ENCODE measurements at regions not wholly inside any gene's neighbourhood (a gene's known extent, or its start where the extent isn't known, plus 50 kb on each side); places are given as distances from the start of the nearest gene placed in this dataset.

DNA sequence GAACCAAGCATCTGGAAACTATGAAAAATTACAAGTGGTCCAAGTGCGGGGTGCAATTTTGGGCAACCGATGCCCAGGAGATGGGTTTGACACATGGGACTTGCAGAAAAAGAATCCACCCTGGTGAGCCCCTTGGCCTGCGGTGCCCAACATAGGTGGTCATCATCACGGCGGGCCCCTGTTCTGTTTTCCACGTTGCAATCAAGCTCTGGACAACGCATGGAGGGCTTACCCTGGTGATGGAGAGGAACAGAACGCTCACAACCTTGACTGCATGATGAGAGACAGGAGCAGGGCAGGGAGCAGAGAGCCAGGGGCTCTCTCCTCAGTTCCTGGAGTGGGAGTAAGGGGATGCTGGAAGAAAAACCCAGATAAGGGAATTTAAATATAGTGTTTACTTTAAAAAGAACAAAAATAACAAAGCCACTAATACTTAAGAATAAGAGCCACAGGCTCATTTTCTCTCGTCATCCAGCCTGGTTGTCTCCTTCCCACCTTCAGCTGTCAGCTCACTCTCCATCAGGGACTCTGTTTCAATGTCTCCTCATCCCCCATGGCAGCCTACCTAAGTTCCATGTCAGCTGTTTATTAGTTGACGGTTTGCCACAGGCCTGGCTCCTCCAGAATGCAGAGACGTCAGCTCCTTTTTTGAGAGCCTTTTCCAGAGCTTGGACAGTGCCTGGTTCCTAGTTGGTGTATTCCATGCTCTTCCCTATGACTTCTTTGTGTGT lies 172.1 kb downstream of the GADD45G start:
- no peak for DNase-seq

DNA sequence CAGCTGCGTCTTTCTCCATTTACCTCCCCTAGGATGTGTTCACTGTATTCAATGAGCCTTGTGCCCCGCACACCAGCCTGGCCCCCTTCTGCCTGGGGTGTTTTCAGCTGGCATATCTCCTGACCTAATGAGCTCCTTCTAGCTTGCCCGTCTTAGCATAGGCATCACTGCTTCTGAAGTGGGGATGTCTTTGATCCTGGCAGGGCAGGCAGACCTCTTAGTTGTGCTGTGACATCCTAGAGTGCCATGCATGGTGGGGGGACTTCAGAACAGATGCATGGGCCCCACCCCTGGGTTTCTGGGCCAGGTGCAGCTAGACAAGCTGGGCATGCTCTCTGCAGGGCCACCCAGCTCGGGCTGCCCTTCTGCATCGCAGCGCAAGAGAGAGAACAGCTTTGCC lies 172.7 kb downstream of the GADD45G start:
- no peak for DNase-seq

DNA sequence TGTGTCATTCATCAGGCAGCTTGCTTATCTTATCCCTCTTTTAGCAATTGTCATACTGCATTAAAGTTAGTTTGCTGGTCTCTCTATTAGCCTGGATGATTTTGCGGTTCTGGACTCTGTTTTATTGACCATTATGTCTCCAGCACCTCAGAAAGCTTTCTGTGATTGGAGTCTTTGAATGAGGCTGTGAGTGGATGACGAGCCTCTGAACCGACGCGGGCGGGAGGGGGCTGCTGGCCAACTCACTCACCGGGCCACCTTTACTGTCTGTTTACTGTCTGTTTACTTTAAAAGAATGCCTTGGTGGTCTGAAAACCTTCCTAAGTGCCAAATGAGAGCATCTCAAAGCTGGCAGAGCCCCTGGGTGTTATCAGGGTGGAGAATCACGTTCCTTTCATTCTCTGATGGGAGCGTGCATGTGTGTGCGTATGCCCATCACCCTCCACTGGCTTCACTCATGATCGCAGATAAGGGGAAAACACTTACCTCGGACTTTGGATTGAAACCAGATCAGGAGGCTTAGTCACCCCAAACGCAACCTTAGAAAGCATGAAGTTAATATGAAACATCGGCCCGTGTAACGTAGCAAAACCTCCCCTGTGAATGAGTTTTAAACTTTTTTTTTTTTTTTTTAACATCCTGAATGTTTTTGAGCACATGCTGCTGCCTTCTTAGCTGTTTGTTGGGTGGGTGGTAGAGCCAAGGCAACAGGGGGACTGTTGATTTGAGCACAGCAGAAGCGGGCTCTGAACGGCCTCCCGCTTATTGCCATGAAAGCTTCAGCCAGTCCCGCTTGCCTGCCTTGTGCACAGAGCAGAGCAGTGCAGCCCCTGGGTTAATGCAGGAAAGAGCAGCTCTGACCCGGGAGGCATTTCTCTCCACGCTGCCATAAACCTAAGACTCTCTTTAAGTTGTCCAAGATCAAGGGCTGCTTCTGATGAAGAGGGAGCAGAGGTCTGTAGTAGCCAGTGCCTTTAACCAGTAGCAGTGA lies 173.6 kb downstream of the GADD45G start:
- no peak for DNase-seq

DNA sequence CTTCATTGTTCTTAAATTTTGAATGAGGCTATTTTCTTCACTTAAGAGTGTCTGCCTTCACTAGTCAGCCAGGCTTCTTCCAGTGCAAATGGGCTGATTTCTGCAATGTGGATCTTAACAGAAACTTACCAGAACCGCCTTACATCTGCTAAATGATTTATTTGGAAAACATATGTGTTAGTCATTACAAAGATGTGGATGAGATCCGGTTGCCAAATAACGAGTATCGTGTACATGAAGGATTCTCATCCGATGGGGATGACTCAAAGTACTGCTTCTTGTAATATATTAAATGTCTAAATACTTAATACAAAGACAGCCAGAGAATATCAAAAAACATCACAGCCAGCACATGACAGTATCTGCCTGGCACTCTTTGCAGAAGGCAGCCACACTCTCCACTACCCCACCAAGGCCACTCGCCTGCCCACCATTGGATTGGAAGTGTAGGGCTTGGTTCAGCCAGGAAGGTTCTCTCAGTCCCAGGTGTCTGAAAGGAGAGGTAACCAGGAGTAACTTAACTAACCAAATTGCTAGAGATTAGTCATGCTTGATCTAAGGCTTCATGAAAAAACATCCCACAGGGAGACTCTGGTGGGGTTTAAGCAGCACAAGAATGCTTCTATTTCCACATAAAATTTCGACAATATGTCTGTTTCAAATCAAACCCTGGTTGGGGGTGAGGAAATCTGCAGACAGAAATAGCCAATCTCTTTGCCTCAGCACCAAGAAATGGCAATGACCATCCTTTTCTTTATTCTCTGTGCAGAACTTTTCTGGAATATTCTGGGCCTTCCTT lies 174.8 kb downstream of the GADD45G start:
- no peak for DNase-seq

DNA sequence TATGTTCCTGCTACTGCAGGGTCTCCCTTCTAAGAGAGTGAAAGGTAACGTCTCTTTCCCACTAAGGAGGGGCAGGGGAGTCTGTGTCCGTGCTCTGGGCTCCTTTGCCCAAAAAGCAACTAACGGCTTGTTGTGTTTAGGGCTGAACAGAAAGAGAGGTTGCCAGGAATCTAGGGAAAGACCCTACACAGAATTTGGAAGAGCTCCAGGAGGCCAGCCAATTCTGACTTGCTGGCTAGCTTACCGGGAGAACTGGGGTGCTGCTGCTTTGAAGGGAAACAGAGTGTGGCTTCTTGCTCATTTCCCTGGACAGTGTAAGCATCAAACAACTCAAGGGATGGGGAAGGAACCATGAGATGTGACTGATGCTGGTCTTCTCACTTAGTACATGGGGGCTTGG lies 176.1 kb downstream of the GADD45G start:
- DNase-seq: no peak

DNA sequence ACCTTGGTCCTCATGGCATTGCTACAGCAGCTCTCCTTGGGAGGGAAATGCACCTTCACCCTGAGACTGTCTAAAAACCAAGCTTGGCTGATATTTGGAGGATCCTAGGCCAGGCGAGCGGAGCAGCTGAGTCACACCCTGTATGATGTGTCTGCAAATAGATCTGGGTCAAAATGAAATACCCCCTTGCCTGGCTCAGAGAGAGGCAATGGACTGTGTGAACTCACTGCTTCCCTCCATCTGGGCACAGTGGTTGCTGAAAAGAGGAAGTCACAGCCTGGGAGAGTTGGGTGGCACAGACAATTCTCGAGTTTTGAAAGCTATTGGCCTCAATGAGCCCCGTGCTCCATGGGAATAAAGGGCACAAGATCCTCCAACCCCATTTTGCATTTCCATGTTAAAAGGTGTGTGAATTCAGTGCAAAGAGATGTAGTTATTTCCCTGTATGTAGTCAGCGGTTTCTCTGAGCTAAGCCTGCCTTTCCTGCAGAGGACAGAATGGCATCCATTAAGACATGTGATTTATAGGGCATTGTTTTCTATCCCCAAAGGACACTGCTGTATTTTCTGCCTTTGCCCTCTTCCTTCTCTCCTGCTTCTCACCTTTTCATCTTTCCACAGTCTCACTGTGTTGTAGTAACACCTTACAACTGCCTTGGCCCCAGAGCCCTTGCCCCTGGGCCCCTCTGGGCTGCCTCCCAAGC lies 177.2 kb downstream of the GADD45G start:
- no peak for DNase-seq

DNA sequence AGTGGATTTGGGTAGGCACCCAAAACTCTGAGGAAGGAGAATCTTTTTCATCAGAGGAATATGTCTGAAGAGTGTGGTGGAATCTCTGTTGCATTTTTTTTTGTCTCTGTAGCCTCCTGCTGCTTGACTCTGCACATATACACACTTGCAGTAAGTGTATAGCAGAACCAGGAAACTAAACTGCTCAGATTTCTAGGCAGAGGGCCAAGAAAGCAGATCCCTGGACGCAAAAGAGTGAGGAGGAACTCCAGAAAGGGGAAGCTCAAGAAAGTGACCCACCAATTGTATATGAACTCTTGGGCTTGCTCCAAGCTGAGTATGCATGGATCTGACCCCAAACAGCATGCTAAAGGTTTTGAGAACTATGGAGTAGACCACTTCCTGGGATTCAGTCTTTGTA lies 181.8 kb downstream of the GADD45G start:
- DNase-seq: no peak

DNA sequence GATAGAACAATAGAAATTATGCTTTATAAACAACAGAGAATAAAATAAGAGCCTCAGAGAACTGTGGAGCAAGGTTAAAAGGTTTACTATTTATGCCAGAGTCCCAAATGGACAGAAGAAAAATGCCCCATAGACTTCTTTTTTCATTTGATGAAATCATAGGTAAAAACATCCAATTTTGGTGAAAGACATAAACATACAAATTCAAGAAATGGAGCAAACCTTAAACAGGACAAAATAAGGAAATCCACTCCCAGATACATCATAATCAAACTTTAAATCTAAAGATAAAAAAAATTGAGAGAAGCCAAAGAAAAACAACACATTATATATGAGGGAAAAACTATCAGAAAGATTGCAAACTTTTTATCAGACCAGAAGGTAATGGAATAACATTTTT lies 182.8 kb downstream of the GADD45G start:
- no peak for DNase-seq

DNA sequence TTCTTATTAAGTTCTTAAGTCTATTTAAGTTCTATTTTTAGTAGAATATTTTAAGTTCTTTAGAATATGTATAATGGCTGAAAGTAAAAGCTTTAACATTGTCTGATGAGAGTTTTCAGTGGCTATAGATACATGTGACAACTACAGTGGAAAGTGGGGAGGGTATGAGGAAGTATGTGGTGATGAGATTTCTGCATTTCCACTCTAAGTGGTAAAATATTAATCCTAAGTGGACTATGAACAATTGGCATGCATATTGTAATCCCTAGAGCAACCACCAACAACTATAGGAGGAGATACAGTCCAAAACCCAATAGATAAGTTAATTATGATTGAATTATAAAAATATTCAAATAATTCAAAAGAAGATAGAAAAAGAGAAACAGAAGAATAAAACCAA lies 183.6 kb downstream of the GADD45G start:
- no peak for DNase-seq

DNA sequence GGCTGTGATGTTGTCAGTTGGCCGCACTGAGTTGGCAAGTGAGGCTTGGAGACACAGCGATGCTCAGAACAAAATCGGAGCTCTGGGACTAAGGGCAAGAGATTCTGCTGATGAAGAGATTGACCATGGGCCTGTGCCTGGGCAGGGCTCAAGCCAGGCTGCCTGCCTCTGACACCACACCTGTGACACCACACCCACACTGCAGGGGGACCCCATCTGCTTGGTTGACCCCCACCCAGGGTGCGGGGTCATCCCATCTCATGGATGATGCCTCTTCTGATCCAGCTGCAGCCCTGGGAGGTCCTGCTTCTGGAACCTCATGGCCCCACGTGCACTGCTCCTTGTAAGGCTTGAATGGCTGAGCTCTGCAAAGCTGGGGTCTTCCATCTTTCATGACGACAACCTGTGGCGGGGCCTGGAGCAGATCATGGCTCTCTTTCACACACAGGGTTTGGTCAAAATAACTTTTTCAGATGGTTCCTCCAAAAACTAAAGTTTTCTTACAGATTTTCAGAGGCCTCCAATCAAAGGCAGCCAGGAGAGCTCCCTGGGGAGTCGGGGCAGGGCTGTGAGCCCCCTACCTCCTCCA lies 185.2 kb downstream of the GADD45G start:
- DNase-seq: no peak

DNA sequence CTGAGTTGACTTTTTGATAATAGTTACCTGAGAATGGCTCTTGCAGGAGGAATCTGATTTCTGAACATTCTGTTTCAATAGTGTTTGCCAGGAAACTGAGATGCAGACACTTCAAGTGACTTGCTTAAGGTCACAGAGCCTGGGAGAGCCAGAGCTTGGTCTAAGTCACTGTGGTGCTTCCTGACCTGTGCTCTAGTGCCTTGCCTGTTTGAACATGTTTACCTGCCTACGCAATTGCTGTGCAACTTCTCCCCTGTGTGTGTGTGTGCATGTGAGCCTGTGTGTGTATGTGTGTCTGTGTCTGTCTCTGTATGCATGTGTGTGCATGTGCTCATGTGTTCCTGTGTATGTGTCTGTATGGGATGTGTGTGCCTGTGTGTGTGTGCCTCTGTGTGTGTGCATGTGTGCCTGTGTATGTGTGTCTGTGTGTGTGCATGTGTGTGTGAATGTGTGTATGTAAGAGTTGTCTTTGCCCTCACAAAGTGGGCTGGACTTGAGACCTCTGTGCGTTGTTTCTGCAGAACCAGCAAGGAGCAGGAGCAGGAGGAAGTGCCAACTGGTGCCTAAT lies 185.8 kb downstream of the GADD45G start:
- peak; percentile 35 for DNase-seq

DNA sequence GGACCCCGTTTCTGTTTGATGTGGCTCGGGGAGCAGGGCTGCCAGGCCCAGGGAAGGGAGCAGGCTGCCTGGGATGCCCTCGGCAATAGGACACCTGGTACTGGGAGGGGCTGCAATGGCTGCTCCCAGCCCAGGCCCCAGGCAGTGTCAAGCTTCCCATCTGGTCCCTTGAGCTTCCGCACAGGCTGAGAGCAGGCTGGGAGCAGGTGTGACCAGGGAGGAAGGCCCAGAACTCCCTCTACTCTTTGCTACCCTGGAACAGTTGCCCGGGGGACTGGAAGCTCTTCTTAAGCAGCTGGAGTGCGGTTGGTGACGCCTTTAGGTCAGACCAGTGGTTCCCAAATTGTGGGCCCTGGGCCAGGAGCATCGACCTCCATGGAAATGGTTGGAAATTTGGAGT lies 186.9 kb downstream of the GADD45G start:
- DNase-seq: peak; percentile 57

DNA sequence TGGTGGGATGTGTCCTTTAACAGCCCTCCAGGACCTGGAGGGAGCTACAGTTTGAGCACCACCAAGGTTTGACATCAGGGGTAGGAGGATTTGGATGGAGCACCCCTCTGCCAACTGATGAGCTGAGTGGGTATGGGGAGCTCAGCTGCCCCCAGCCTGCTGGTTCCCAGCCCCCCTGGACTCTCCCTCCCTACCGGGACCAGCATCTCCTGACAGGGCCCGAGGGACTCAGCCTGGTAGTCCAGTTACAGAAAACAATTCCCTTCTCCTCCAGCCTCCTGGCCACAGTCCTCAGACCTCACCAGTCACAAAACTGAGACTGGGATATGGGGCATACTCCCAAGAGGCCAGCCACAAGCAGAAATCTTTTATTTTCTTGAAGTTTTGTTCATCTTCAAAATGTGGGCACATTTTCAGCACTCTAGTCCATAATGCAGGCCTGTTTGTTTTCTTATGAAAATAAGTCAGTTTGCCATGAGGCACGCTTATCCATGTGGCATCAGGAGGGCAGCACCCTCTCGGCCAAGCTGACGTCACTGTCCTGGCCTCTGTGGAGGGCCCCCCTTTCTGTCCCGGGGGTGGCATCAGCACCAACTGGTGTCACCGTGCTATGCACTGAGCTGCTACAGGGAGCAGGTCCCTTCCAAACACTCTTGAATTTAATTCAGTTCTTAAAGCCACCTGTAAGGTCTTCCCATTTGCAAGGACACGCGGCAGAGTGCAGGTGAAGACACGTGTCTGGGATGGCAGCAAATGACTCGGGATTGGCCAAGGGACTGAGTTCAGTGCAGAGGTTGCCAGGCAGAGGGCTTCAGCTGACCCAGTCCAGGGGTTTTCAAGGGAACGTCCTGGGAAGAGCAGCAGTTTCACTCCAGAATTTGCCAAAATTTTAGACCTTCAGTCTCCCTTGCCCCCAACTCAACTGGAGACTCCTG lies 187.6 kb downstream of the GADD45G start:
- no peak for DNase-seq

DNA sequence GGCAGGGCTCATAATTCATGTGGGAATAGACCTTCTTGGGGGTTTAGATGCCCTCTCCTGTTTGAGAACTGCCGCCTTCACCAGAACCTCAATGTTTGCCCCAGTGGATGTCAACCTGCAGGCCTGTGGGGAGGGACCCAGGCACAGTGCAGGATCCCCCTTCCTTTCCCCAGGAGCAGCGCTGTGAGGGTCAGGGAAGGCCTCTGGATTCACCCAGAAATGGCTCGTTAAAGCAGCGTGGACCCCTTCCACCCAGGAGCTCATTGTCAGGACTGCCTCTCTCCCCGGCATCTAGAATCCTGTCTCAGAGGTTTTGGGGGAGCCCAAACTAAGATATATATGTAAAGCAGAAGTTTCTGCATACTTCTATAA lies 188.3 kb downstream of the GADD45G start:
- no peak for DNase-seq

DNA sequence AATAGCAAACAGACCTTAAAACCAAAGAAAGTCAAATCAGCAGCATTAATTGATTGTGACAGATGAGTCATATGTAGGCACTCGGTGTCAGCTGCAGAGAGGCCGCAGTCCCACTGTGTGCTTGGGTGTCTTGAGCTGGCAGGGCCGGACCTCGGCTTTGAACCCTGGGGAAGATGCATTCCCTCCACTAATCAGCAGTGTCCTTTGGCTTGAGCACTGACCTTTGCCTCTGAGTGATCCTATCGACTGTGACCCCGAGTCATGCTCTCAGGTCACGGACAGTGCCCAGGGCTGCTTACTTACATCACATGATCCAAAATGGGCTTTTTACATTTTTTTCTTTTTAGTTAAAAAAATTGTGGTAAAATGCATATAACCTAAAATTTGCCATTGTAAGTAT lies 188.7 kb downstream of the GADD45G start:
- DNase-seq: no peak

DNA sequence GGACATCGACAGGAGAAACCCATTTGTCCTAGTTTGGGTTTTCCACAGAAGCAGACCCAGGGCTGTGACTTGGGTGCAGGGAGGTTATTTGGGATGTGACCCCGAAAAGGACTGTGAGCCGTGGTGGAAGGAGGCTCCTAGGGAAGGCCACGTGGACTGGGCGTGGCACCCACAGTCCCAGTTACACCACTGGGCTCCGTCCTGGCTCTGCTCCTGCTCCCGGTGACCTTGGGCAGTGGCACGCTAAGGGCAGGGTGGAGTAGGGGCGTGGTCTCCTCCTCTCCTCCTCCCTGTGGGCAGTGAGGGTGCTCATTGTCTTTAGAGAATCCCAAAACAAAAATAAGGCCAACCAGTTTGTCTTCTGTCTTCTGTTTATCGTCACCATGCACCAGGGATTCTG lies 190.1 kb downstream of the GADD45G start:
- no peak for DNase-seq

DNA sequence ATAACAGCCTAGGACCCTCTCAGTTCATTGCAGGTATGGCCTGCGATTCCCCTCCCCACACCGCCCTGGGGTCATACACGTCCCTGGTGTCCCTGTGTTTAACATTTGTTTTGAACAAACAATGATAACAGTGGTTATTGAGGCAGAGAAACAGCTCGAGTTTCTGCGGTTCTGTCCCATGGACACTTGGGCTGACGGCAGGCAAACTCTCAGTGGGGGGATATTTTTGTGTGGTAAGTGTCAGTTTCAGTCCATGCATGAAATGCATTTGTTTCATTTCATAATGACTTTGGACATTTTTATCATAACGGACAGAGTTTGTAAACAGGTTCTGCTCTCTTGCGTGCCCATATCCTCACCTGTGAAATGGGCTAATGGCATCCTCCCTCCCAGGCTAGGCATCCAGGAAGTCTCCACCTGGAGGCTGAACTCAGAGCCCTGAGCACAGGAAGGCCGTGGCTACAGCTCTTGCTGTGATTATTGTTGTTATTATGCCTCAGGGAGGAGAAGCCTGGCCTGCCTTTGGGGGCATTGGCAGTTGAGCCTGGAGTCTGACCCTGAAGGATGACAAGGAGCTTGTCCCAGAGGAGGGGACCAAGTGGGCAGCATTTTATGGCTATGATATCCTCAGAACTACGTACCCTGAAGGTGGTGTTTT lies 190.9 kb downstream of the GADD45G start:
- DNase-seq: no peak

DNA sequence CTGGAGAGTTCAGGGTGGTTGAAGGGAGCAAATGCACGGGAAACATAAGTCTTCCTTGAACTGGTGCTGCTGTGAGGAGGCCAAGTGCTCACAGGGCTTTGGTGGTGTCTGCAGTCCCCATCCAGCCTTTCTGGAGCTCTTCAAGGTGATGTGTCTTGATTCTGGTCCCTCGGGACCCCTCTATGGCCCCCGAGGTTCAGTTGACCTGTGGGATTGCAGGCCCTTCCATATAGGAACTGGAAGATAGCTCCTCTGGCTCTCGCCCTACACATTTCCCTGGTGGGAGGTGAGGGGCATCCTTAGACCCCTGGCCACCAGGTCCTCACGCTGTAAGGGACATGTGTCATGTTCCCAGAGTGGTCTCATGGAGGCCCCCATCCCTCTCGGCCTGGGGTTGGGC lies 191.8 kb downstream of the GADD45G start:
- DNase-seq: no peak

DNA sequence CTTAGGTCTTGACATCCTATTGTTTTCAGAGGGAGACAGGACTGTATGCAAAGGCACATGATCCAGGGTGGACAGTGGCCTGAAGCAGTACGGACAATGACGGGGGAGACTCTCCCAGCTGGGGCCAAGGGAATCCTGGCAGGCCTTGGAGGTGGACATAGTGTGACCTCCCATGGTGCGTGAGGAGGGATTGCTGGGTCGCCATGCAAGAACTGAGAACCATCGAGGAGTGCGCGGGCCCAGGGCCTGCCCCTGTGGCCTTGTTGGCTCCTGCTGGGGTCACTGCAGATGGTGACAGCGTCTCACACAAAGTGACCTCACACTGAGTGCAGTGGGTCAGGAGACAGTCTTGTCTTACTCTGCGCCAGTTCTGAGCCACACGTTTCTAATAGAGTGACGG lies 192.4 kb downstream of the GADD45G start:
- no peak for DNase-seq

DNA sequence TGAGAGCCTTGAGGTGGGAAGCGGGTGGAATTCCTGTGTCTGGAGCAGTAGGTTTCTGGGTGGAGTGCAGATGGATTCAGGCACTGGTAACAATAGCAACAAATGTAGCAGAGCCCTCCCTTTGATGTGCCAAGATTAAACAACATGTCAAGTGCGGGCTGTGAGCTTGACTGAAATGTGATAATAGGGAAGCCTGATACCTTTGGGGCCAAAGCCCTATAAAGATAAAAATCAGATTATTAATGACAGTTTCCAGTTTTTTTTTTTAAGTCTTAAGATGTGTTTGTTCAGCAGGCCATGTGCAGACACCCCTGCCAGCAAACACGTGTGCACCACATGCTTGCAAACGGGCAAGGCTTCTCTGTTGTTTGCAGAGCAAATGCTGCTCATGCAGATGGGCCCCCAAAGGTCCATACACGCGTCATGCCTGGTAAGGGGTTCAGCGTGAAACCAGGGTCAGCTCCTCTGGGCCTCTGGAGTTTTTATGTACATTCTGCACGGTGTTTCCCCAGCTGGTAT lies 193.2 kb downstream of the GADD45G start:
- peak; percentile 52 for DNase-seq

Measured in NCI-H510A treated with DMSO at 0.1 percent for 48 hours (cell line).